SK-N-DZ (cell line): ENCODE measurements at regions not wholly inside any gene's neighbourhood (a gene's known extent, or its start where the extent isn't known, plus 50 kb on each side); places are given as distances from the start of the nearest gene placed in this dataset.
"Not testable (repeated sequence)": the region's sequence is repeated elsewhere in the genome, so short reads cannot be mapped to it uniquely, and the experiment has no call there.

ENCODE experiments used
- DNase-seq: peaks from one replicate; pipeline ENCODE4 v3.0.0-alpha.2; 2015; ENCODE audit warnings: low spot score

DNA sequence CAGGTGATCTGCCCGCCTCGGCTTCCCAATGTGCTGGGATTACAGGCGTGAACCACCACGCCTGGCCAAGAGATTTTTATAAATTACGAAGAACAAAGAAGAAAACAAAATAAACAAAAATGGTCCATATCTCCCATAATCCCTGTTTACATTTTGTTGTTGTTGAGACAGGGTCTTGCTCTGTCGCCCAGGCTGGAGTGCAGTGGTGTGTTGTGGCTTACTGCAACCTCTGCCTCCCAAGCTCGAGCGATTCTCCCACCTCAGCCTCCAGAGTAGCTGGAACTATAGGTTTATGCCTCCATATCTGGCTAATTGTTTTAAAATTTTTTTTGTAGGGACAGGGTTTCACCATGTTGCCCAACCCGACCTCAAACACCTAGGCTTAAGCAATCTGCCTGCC, 156.1 kb downstream of the ZNF664 start:
- no peak for DNase-seq

DNA sequence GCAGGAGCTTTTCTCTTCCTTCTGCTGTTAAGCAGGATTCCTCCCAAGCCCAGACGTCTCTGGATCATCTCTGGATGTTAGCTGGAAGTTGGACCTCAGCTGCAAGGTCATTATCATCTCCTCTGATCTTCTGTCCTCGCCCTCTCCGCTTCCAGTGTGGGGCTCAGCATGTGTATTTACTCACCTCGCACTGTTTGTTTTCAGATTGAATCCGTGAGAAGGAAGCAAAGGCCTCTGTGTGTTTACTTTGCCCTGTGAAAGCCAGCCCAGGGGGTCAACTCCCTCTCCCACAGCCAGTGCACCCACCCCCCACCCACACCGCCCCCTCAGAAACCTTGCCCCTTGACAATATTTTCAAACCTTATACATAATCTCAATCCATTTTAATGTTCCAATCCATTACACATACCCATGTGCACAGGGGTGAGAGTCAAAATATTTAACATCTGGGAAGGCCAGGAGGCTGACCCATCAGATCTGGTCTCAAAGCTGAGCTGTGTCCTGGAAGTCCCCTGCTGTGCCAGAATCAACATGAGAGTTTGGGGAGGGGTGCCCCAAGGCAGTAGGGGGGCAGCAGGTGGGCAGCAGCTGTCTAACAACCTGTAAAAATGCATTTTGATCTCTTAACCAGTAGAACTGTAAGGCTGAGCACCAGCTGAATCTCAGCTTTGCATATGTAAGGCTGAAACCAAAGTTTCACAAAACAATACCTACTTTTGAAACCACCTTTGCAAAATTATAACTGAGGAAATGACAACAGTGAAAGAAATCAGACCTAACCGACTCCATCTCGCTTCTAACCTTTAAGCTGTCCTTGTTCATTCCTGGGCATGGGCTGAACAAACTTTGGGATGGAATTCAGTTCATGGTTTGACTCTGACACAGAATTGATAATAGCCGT, 157.9 kb downstream of the ZNF664 start:
- DNase-seq: peak; percentile 63

DNA sequence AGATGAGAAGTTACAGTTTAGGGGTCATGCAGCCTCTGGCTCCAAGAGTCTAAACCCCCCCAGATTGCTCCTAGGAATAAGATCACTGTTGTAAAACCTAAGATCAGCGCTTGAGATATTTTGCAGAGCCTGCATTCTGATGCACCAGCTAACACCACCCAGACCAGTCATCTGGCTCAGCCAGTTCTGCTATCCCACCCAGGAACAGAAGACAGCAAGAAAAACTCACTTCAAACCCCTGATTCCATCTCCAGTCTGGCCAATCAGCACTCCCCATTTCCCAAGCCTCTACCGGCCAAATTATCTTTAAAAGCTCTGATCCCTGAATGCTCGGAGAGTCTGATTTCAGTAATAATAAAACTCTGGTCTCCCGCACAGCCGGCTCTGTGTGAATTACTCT, 158.6 kb downstream of the ZNF664 start:
- DNase-seq: no peak

DNA sequence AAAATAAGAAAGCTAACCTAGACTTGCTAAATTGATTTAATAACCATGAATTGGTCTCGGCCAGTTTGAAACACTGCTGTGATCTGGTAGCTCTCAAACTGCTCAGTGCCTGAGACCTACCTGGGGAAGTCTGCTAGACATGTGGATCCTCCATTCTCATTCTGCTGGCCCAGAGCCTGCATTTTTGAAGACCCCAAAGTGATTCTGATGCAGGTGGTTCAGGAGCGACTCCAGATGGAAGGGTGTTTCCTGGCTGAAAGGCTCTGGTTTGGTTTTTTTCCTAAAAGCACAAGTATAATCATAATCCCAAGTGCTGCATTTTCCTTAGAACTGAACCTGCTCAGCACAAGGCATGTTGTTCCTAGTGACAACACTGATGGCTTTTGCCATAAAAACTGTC, 159.5 kb downstream of the ZNF664 start:
- no peak for DNase-seq

DNA sequence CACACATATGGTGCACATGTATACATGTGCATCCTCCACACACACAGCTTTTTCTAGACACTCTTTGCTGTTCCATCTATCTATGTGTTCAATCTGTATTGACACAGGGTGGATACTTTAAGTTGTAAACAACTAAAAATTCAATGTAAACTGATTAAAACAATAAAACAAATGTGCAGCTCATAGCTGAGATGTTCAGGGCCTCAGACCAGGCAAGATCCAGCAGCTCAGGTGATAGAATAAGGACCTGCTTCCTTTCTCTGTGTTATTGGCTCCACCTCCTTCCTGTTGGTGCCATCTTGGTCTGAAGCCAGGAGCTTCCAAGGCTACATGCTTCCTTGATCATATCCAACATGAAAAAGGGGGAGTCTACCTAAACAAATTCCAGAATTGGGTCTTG, 158.1 kb upstream of the RFLNA start:
- DNase-seq: no peak

DNA sequence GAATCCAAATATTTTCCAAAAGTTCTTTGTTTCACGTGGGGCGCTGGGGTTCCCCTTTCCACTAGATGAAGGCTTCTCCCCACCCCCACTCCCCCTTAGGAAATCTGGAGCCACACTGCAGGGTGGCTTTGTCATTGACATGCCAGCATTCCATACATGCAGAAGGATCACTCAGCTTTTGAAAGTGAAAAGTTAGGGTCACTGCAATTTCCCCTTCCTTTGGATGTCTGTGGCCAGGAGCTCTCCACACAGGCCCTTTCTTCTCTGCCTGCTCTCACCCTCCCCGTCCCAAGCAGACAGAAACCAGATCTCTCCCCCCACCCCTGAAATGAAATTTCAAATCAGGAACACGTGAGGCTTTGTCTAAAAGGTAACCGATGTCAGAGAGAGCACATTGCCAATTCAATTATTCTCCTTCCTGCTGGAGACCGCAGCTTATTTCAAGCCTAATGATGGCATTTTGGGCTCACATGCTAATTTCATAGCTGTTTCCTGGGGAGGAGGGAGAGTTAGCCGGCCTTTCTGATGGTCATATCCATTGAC, 153.9 kb upstream of the RFLNA start:
- DNase-seq: peak; percentile 81

DNA sequence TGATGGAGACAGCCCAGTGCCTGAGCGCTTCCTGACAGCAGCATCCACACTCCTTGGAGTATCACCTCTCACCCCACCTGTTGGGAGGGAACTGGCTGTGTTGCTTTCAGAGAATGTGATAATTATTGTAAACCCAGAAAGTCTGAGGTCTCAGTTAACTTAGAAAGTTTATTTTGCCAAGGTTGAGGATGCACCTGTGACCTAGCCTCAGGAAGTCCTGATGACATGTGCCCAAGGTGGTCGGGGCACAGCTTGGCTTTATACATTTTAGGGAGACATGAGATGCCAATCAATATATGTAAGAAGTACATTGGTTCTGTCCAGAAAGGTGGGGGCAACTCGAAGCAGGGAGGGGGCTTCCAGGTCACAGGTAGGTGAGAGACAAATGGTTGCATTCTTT, 153.3 kb upstream of the RFLNA start:
- not testable (repeated sequence) for DNase-seq

DNA sequence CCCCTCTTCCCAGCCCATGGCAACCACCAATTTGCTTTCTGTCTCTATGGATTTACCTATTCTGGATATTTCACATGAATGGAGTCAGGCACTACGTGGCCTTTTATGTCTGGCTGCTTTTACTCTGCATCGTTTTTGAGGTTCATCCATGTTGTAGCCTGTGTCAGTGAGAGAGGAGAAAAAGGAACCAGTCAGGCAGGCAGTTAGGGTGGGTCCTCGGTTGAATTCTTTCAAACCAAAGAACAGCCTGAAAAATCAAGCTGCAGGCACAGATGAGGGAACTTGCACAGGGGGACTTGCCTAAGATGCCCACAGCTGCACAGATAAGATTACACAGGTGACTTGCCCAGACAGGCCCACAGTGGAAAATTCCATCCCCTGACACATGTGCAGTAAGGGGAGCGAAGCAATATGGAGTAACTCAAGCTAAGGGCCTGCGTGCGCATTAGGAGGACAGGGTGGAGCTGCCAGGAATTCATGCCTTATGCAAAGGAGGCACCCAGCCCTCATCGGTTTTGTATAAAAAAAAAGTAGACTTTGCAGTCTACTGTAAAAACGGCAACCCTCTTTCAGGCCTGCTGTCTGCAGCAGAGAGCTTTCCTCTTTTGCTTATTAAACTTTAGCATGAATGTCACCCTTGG, 152.4 kb upstream of the RFLNA start:
- DNase-seq: no peak

DNA sequence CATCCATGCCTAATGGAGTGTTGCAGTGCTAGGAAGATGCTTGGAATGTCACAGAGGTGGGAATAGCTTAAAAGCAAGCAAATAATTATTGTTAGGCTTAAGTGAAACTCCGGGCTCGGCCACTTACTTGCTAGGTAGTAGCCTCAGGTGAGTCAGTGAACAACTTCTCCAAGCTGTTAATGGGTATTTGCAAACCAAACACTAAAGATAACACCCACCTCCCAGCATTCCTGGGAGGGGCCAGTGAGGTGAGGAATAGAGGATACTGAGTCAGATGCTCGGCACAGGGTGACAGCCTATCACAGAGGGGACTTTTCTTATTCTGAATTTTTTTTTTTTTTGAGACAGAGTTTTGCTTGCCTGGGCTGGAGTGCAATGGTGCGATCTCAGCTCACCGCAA, 151.2 kb upstream of the RFLNA start:
- DNase-seq: no peak

DNA sequence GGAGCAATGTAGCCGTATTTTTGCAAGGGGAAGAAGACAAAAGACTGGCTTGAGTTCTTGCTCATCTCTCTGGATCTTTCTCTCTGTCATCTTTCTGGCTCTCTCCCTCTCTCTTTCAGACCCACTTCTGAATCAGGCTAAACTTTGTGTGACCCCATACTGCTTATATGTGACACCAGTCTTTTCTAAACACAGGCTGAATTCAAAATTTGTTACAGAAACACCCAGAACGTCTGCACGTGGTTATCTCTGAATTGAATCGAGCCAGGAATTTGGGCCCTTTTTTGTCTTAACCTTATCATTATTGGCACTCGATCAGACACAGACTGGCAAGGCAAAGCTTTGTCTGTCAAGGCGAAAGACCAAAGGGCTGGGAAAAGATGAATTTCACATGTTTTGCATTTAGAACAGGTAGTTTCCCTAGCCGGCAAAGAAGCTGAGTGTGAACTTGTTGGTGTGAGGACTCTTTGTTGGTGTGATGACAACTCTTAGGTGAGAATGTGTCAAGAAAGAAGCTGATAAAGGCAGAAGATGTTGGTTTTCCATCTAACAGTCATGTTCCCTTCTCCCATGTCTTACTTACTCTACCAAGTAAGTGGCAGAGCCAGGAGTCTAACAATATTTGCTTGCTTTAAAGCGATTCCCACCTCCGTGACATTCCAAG, 150.2 kb upstream of the RFLNA start:
- no peak for DNase-seq

DNA sequence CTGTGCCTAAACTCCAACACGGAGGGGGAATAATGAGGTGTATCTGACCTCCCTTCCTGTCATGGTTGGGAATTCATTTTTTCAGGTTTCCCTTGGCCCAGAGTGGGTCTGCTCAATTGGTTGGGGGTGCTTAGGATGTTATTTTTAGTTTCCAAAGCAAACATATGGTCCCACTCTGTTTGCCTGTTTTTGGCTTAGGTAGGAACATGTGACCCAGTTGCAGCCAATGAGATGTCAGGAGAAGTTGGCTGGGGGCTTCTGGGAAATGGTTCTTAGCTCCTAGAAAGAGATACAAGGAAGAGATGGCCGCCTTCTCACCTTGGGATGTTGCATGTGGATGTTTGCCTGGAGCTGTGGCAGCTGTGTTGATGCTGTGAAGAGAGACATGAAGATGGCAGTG, 147.9 kb upstream of the RFLNA start:
- DNase-seq: no peak

DNA sequence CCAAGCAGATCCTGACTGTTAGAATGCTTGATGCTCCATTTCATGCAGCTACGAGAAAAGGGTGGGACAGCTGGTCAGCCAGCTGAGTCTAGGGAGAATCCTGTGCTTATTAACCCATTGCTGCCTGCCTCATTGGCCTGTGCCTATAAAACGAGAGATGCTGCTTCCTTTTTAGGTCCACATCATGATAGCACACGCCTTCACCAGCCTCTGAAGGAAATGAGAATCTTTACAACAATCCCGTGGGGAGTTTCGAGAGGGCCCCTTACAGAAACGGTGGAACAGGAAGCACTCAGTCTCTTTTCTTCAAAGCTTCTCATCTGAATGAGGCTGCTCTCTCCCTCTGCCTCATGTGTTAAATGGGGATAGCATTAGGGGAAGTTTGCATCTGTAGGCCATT, 147.3 kb upstream of the RFLNA start:
- no peak for DNase-seq

DNA sequence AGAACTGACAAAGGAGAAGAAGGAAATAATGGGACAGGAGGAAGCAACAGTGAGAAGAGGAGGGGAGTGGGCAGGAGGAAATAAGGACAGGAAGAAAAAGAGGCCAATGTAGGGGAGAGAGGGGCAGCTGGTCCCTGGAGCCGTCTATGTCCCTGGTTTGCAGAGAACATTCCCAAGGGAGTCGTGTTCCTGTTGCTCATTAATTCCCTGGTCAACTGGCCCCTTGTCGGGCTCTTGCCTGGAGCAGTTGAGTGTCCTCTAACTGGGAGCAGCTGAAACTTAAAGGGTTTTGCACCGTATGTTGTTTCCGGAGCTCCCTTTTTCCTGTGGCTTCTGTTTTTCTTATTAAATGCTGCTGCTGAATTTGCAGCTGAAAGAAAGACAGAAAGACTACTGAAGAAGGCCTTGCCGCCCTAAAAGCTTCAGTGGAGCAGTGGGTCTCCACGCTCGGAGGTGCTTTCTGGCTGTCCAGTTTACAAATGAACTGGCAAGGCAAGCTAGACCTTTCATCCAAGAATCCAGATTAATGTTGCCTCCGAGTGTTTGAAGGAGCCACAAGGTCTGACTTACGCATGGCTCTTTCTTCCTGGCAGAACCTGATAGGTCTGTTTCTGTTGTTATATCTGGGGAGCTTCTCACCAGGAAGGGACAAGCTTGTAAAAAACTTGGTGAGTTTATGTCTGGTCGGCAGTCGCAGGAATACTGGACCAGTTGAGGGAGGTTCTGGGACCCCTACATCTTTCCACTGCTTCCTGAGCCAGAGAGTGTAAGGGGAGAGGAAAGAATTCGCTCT, 146.2 kb upstream of the RFLNA start:
- peak; percentile 60 for DNase-seq

DNA sequence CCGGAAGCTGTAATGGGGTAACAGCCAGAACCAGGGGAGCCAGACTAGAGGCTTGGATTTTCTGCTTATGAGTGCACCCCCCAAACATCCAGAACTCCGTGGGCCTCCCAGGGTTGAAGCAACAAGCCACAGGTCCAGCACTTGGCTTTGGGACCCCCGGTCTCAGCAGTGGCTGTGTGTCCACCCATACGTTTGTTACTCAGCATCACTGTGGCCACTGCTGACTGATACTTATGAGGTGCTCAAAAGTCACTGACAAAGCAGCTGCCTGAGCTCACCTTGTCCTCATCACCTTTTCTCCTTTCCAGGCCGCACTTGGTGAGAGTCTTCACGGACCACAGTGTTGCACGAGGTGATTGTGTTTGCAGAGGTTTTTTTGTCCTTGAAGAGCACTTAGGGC, 145.6 kb upstream of the RFLNA start:
- DNase-seq: no peak

DNA sequence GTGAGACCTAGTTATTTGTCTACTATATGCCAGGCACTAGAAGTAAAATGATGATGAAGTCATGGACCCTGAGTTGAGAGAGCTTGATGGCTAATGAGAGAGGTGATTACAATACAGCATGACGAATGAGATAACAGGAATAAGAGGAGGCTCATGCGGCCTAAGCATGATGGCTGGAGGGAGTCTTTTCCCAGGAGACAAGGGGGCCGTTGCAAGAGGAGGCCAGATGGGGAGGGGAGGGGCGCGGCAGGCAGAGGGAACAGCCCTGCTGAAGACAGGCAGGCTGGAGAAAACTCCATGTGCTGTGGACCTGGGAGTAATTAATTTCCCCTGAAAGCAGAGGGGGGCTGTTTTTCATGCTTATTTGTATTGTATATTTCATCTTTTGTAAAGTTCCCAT, 144.7 kb upstream of the RFLNA start:
- DNase-seq: peak; percentile 55

DNA sequence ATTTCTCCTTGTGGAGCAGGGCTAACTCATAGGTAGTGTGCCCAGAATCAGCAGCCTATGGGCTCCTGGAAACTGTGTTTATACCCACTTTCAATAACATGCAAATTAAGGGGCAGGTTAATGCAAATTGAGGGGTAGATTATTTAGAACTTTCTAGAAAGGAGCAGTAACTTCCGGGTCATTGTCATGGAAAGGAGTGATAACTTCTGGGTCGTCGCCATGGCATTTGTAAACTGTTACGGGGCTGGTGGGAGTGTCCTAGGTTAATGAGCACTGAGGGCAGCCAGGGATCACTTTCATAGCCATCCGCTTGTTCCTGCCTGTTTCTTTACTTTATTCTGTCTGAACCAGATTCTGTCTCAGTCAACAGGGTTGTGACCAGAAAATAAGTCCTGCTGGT, 143.3 kb upstream of the RFLNA start:
- DNase-seq: no peak

DNA sequence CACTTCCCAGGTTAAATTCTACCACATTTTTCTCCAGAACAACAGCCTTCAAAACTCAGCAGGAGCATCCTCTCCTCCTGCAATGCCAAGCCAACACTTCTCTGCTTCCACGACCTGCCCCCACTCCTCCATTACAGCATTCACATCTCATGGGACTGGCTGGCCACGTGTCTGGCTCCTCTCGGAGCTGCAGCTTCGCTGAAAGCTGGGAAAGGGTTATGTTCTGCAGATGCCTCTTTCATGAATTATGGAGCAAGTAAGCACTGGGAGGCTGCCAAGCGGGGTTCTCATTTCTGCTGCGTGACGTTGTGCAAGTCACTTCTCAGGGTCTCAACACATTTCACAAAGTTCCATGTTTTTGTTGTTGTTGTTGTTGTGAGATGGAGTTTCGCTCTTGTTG, 142.2 kb upstream of the RFLNA start:
- DNase-seq: peak; percentile 33

DNA sequence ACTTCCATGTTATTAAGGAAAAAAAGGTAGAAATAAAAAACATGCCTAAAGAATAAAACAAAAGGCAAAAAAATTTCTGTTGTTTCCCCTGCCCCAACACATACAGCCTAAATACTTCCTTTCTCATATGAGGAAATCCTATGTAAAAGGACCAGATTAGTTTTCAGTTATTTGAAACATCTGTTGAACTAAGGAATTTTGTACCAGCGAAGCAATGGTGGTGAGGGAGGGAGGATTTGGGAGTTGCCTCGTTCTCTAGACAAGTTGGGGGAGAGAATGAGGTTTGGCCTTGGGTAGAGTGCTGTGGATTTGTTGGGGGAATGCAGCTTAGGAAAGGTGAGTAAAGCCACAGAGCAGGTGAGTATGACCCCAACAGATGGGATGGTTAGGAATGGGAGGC, 141.5 kb upstream of the RFLNA start:
- no peak for DNase-seq

DNA sequence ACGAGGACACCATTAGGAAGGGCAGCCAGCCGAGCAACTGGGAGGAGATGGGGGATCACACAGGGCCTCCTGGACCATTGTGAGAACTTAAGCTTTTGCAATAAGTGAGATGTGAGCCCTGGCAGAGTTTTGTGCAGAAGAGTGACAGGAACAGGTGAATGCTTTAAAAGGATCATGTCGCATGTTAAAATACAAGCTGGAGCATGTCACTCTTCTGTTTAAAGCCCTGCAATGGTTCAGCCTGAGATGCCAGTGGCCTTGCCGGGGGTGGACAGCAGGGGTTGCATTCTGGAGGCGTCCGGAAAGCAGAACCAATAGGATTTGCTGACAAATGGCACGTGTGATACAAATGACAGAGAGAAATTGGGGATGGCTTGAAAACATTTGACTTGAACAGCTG, 137.5 kb upstream of the RFLNA start:
- DNase-seq: no peak

DNA sequence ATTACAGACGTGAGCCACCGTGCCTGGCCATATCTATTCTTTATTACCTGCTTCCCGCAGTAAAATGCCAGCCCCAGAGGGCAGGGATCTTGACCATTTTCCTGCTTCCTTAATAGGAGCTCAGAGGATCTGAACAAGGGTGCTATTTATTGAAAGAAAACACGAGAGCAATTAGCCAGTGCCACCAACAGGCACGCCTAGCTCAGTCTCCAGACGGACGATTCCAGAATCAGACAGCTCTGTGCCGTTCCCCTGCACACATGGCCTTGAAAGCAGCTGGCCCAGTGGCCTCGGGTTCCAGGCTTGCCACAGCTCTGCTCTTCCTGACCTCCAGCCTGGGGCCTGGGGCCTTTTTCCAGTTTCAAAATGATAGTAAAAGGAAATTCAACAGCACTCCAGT, 135.2 kb upstream of the RFLNA start:
- DNase-seq: peak; percentile 48

DNA sequence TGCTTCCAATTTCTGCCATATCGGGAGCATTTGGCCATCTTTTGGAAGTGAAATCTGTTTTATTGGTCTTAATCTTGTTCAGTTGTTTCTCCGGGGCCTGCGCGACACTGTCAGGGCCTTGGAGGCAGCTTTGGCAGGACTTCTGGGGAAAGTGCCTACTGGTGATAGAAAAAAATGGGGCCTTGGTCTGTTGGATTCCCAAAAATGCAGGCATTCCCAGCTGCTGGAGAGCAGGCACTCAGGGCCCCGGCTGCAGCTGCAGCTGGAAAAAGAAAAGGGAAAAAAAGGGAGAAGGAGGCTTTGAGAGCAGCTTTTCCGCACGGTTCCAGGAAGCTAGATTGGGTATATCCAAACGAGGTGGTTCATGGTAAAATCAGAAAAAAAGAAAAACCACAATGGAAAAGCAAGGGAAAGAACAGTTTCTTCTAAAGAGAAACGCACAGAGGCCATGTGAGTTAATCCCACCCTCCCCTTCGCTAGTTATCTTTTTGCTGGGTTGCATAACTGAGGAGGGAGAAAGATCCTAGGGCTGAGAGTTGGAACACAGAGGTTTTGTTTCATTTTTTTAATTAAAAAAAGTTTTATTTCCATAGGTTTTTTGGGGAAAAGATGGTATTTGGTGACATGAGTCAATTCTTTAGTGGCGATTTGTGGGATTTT, 134.7 kb upstream of the RFLNA start:
- no peak for DNase-seq
